Muscle layer of colon (tissue), 2 donors: ENCODE measurements at regions not wholly inside any gene's neighbourhood (a gene's known extent, or its start where the extent isn't known, plus 50 kb on each side); places are given as distances from the start of the nearest gene placed in this dataset.

Experiments used
- H3K27ac ChIP-seq: one replicate; pipeline ENCODE4 v1.7.0; 2013; ENCODE audit warnings: low read depth, mild to moderate bottlenecking, low read length, moderate library complexity
- H3K27me3 ChIP-seq, 2 donors: one replicate each; pipeline ENCODE4 v1.7.0; 2013; ENCODE audit warnings: low read length in 2 of 2, mild to moderate bottlenecking in 2 of 2; ENCODE audit not compliant: insufficient read depth in 2 of 2, control insufficient read depth in 1 of 2
- H3K36me3 ChIP-seq: one replicate; pipeline ENCODE4 v1.7.0; 2013; ENCODE audit warnings: mild to moderate bottlenecking, low read length; ENCODE audit not compliant: insufficient read depth
- H3K4me1 ChIP-seq: one replicate; pipeline ENCODE4 v1.7.0; 2013; ENCODE audit warnings: mild to moderate bottlenecking, low read length; ENCODE audit not compliant: insufficient read depth
- H3K4me3 ChIP-seq, 2 donors: one replicate each; pipeline ENCODE4 v1.7.0; 2013; ENCODE audit warnings: low read length in 2 of 2, low read depth in 1 of 2, mild to moderate bottlenecking in 1 of 2, moderate library complexity in 1 of 2
- H3K9ac ChIP-seq: one replicate; pipeline ENCODE4 v1.7.0; 2013; ENCODE audit warnings: low read length
- H3K9me3 ChIP-seq: one replicate; pipeline ENCODE4 v1.7.0; 2013; ENCODE audit warnings: mild to moderate bottlenecking, low read length
- donor health status: abdominal sarcoma.
- donor health status: Adenocarcinoma of cecum.

GRCh38 chr16:72255786-72256185 lies 83.8 kb upstream of the PMFBP1 start:
- Histone ChIP-seq H3K4me1 (no peaks in the 10 kb centered on the region), H3K4me3 (no peak overlapping the region), H3K9me3 (no peaks in the 10 kb centered on the region), H3K27ac (no peak overlapping the region), H3K36me3 (no peaks in the 10 kb centered on the region), H3K27me3 (no peaks in the 10 kb centered on the region), H3K9ac (no peak overlapping the region)

- Histone ChIP-seq H3K36me3 (no peaks in the 10 kb centered on the region), H3K27ac (no peak overlapping the region), H3K27me3 (no peaks in the 10 kb centered on the region), H3K4me3 (no peak overlapping the region), H3K9ac (no peak overlapping the region), H3K9me3 (no peaks in the 10 kb centered on the region), H3K4me1 (no peaks in the 10 kb centered on the region)
Observed at GRCh38 chr16:72247821-72248253, 75.9 kb upstream of the PMFBP1 start.

- Histone ChIP-seq H3K4me1 (no peaks in the 10 kb centered on the region), H3K27ac (no peak overlapping the region), H3K4me3 (no peak overlapping the region), H3K36me3 (no peaks in the 10 kb centered on the region), H3K9ac (no peak overlapping the region), H3K27me3 (no peaks in the 10 kb centered on the region), H3K9me3 (no peaks in the 10 kb centered on the region)
Observed at GRCh38 chr16:72246423-72246822, 74.5 kb upstream of the PMFBP1 start.

GRCh38 chr16:72244853-72245252 lies 72.9 kb upstream of the PMFBP1 start:
- H3K4me3 ChIP-seq: no peak overlapping the region
- no peaks in the 10 kb centered on the region for H3K9me3 ChIP-seq
- H3K4me1 ChIP-seq: no peaks in the 10 kb centered on the region
- H3K27ac ChIP-seq: no peak overlapping the region
- no peaks in the 10 kb centered on the region for H3K36me3 ChIP-seq
- no peak overlapping the region for H3K9ac ChIP-seq
- H3K27me3 ChIP-seq: no peaks in the 10 kb centered on the region

- no peaks in the 10 kb centered on the region for H3K4me1 ChIP-seq
- no peak overlapping the region for H3K9ac ChIP-seq
- H3K4me3 ChIP-seq: no peak overlapping the region
- H3K27me3 ChIP-seq: no peaks in the 10 kb centered on the region
- H3K36me3 ChIP-seq: no peaks in the 10 kb centered on the region
- H3K9me3 ChIP-seq: no peaks in the 10 kb centered on the region
- no peak overlapping the region for H3K27ac ChIP-seq
Observed at GRCh38 chr16:72243621-72244020, 71.7 kb upstream of the PMFBP1 start.

GRCh38 chr16:72242757-72243156 lies 70.8 kb upstream of the PMFBP1 start:
- Histone ChIP-seq H3K9me3 (no peaks in the 10 kb centered on the region), H3K9ac (no peak overlapping the region), H3K36me3 (no peaks in the 10 kb centered on the region), H3K4me3 (no peak overlapping the region), H3K27ac (no peak overlapping the region), H3K4me1 (no peaks in the 10 kb centered on the region), H3K27me3 (no peaks in the 10 kb centered on the region)

- Histone ChIP-seq H3K9me3 (no peaks in the 10 kb centered on the region), H3K4me1 (no peaks in the 10 kb centered on the region), H3K4me3 (no peak overlapping the region), H3K9ac (no peak overlapping the region), H3K27me3 (no peaks in the 10 kb centered on the region), H3K36me3 (no peaks in the 10 kb centered on the region), H3K27ac (no peak overlapping the region)
Observed at GRCh38 chr16:72241930-72242329, 70.0 kb upstream of the PMFBP1 start.

- Histone ChIP-seq H3K27ac (no peak overlapping the region), H3K36me3 (no peaks in the 10 kb centered on the region), H3K27me3 (no peaks in the 10 kb centered on the region), H3K4me3 (no peak overlapping the region), H3K9me3 (no peaks in the 10 kb centered on the region), H3K4me1 (no peaks in the 10 kb centered on the region), H3K9ac (no peak overlapping the region)
Observed at GRCh38 chr16:72241008-72241407, 69.1 kb upstream of the PMFBP1 start.

GRCh38 chr16:72240466-72240865 lies 68.5 kb upstream of the PMFBP1 start:
- H3K27ac ChIP-seq: no peak overlapping the region

GRCh38 chr16:72236866-72237265 lies 64.9 kb upstream of the PMFBP1 start:
- Histone ChIP-seq H3K27ac (no peak overlapping the region), H3K9ac (no peak overlapping the region), H3K9me3 (no peaks in the 10 kb centered on the region), H3K4me1 (no peaks in the 10 kb centered on the region), H3K4me3 (no peak overlapping the region), H3K36me3 (no peaks in the 10 kb centered on the region), H3K27me3 (no peaks in the 10 kb centered on the region)

More at GRCh38 chr16:72240466-72240865, 68.5 kb upstream of the PMFBP1 start:
- Histone ChIP-seq H3K36me3 (no peaks in the 10 kb centered on the region), H3K9ac (no peak overlapping the region), H3K4me3 (no peak overlapping the region), H3K27me3 (no peaks in the 10 kb centered on the region), H3K9me3 (no peaks in the 10 kb centered on the region), H3K4me1 (no peaks in the 10 kb centered on the region)

GRCh38 chr16:72234387-72234786 lies 62.4 kb upstream of the PMFBP1 start:
- no peaks in the 10 kb centered on the region for H3K9me3 ChIP-seq
- no peaks in the 10 kb centered on the region for H3K27me3 ChIP-seq
- H3K36me3 ChIP-seq: no peaks in the 10 kb centered on the region
- H3K27ac ChIP-seq: no peak overlapping the region
- no peak overlapping the region for H3K4me3 ChIP-seq
- no peak overlapping the region for H3K9ac ChIP-seq
- H3K4me1 ChIP-seq: no peaks in the 10 kb centered on the region

GRCh38 chr16:72228014-72228413 lies 56.1 kb upstream of the PMFBP1 start:
- no peak overlapping the region for H3K9ac ChIP-seq
- no peaks in the 10 kb centered on the region for H3K27me3 ChIP-seq

More at GRCh38 chr16:72228014-72228413, 56.1 kb upstream of the PMFBP1 start:
- Histone ChIP-seq H3K4me1 (no peaks in the 10 kb centered on the region), H3K4me3 (no peak overlapping the region), H3K9me3 (no peaks in the 10 kb centered on the region), H3K27ac (no peak overlapping the region), H3K36me3 (no peaks in the 10 kb centered on the region)
